SK-N-SH (cell line): ENCODE measurements at regions not wholly inside any gene's neighbourhood (a gene's known extent, or its start where the extent isn't known, plus 50 kb on each side); places are given as distances from the start of the nearest gene placed in this dataset.

Source experiments
- CTCF ChIA-PET: fragments of 300-600, 350-600 bp; formaldehyde crosslinking; extraction: SDS; loops from one replicate; lab custom pipeline; 2021; lab: Yijun Ruan, JAX
- POLR2A ChIA-PET: fragments of 350-600 bp; sonication (Branson Sonifier 250); formaldehyde crosslinking; extraction: SDS; loops from one replicate; lab custom pipeline; 2020; ENCODE audit warnings: antibody characterized with exemption, inconsistent platforms; lab: Yijun Ruan, JAX
- DNase-seq: peaks from one replicate; pipeline ENCODE4 v3.0.0; 2012
- H2AFZ ChIP-seq: fragments of 200-600 bp; sonication (generic); 2 replicates; pipeline ENCODE4 v1.8.1; 2016; ENCODE audit warnings: antibody characterized with exemption, mild to moderate bottlenecking, low read depth
- H3F3A ChIP-seq: fragments of 200-600 bp; sonication (generic); replicated peaks from 2 replicates; pipeline ENCODE3; 2016; ENCODE audit warnings: antibody characterized with exemption, mild to moderate bottlenecking; ENCODE audit not compliant: insufficient read depth
- H3K27ac ChIP-seq, 2 experiments: fragments of 200-500 bp in 1 of 2; fragments of 200-600 bp in 1 of 2; sonication (Bioruptor generic) in 1 of 2; sonication (generic), shearing (Covaris generic) in 1 of 2; 2 replicates each; pipeline versions ENCODE4 v1.5.1 to v1.6.1; 2014 to 2016; ENCODE audit warnings: low read depth in 2 of 2, inconsistent platforms in 1 of 2, low read length in 1 of 2, mild to moderate bottlenecking in 1 of 2, mixed read lengths in 1 of 2
- H3K27me3 ChIP-seq: fragments of 200-600 bp; sonication (generic), shearing (Covaris generic); 2 replicates; pipeline ENCODE4 v1.6.1; 2016; ENCODE audit warnings: mixed run types; ENCODE audit not compliant: insufficient read depth
- H3K36me3 ChIP-seq, 2 experiments: fragments of 200-500 bp in 1 of 2; fragments of 200-600 bp in 1 of 2; sonication (Bioruptor generic) in 1 of 2; sonication (generic) in 1 of 2; replicated peaks in 1 of 2; 2 replicates each; pipeline versions ENCODE3 to v1.5.1; 2014 to 2016; ENCODE audit warnings: low read length in 1 of 2, mild to moderate bottlenecking in 1 of 2; ENCODE audit not compliant: insufficient read depth in 2 of 2, control insufficient read depth in 1 of 2
- H3K4me1 ChIP-seq, 2 experiments: fragments of 200-500 bp in 1 of 2; fragments of 200-600 bp in 1 of 2; sonication (Bioruptor generic) in 1 of 2; sonication (generic), shearing (Covaris generic) in 1 of 2; 2 replicates each; pipeline versions ENCODE4 v1.5.1 to v1.6.1; 2014 to 2016; ENCODE audit warnings: low read depth in 1 of 2, low read length in 1 of 2, mixed run types in 1 of 2; ENCODE audit not compliant: insufficient read depth in 2 of 2, control insufficient read depth in 1 of 2
- H3K4me2 ChIP-seq: fragments of 200-600 bp; sonication (generic), shearing (Covaris generic); 2 replicates; pipeline ENCODE4 v1.6.1; 2017; ENCODE audit warnings: mixed run types
- H3K4me3 ChIP-seq, 2 experiments: fragments of 200-500 bp in 1 of 2; fragments of 200-600 bp in 1 of 2; sonication (Bioruptor generic) in 1 of 2; sonication (generic), shearing (Covaris generic) in 1 of 2; 2 replicates each; pipeline versions ENCODE4 v1.5.1 to v1.8.1; 2014 to 2016; ENCODE audit warnings: low read depth in 2 of 2, inconsistent platforms in 1 of 2, low read length in 1 of 2, mild to moderate bottlenecking in 1 of 2, mixed read lengths in 1 of 2, moderate library complexity in 1 of 2
- H3K79me2 ChIP-seq: fragments of 200-600 bp; sonication (generic); 2 replicates; pipeline ENCODE4 v1.8.1; 2017; ENCODE audit warnings: mild to moderate bottlenecking; ENCODE audit not compliant: insufficient read depth
- H3K9ac ChIP-seq: fragments of 200-600 bp; sonication (generic); 2 replicates; pipeline ENCODE4 v1.6.1; 2017; ENCODE audit warnings: mixed run types
- H3K9me2 ChIP-seq: fragments of 200-600 bp; sonication (generic); 2 replicates; pipeline ENCODE4 v1.6.1; 2017; ENCODE audit warnings: mixed run types
- H3K9me3 ChIP-seq: fragments of 200-600 bp; sonication (generic); 2 replicates; pipeline ENCODE4 v1.6.1; 2017; ENCODE audit warnings: mixed run types, mild to moderate bottlenecking, moderate library complexity
- H4K20me1 ChIP-seq: fragments of 200-600 bp; sonication (generic); 2 replicates; pipeline ENCODE4 v1.6.1; 2017; ENCODE audit warnings: mild to moderate bottlenecking, mixed run types; ENCODE audit not compliant: insufficient read depth
- CTCF ChIP-seq: fragments of 200-600 bp; sonication (generic); IDR thresholded peaks from 2 replicates; pipeline ENCODE4 v1.6.1; 2017; ENCODE audit warnings: antibody characterized with exemption, mild to moderate bottlenecking, moderate library complexity
- FOXJ3 ChIP-seq: sonication (generic); formaldehyde crosslinking; IDR thresholded peaks from 2 replicates; pipeline ENCODE4 v1.5.1; 2020; ENCODE audit warnings: mild to moderate bottlenecking, missing genetic modification reagents
- FOXM1 ChIP-seq: IDR thresholded peaks from 2 replicates; pipeline ENCODE4 v1.4.0; 2012; ENCODE audit warnings: low read depth, mild to moderate bottlenecking
- GABPA ChIP-seq: IDR thresholded peaks from 2 replicates; pipeline ENCODE4 v1.4.0; 2012; ENCODE audit warnings: low read depth, mild to moderate bottlenecking
- IRF3 ChIP-seq: fragments of 150-350 bp; IDR thresholded peaks from 2 replicates; pipeline ENCODE4 v1.6.1; 2016; ENCODE audit warnings: mild to moderate bottlenecking, low read depth, low read length
- JUND ChIP-seq: IDR thresholded peaks from 2 replicates; pipeline ENCODE4 v1.4.0; 2012
- NRF1 ChIP-seq: IDR thresholded peaks from 2 replicates; pipeline ENCODE4 v1.6.1; 2012; ENCODE audit warnings: low read depth, mild to moderate bottlenecking, low read length
- RCOR1 ChIP-seq: fragments of 150-350 bp; IDR thresholded peaks from 2 replicates; pipeline ENCODE4 v1.6.1; 2017; ENCODE audit warnings: antibody characterized with exemption, low read length
- RXRA ChIP-seq: IDR thresholded peaks from 2 replicates; pipeline ENCODE4 v1.4.0; 2012; ENCODE audit warnings: low read depth, mild to moderate bottlenecking, borderline replicate concordance
- SIN3A ChIP-seq: IDR thresholded peaks from 2 replicates; pipeline ENCODE4 v1.6.1; 2012; ENCODE audit warnings: low read depth, mild to moderate bottlenecking, low read length, moderate library complexity, borderline replicate concordance
- SMC3 ChIP-seq: IDR thresholded peaks from 2 replicates; pipeline ENCODE4 v1.6.1; 2012; ENCODE audit warnings: low read depth, low read length, improper control_type of control experiment
- TCF12 ChIP-seq: IDR thresholded peaks from 2 replicates; pipeline ENCODE4 v1.4.0; 2012
- YY1 ChIP-seq: IDR thresholded peaks from 2 replicates; pipeline ENCODE4 v1.4.0; 2012; ENCODE audit warnings: low read depth, mild to moderate bottlenecking
- WGBS: methylation state at CpG from one replicate; pipeline ENCODE4 v1.1.6; 2017; ENCODE audit warnings: low lambda C conversion rate; 5-methylcytosine and 5-hydroxymethylcytosine counted together
- TF ChIP-seq, protein P1 (sequence below): IDR thresholded peaks from 2 replicates; pipeline ENCODE4 v1.6.1; 2012; ENCODE audit warnings: mild to moderate bottlenecking, low read depth, low read length, moderate library complexity

DNA sequence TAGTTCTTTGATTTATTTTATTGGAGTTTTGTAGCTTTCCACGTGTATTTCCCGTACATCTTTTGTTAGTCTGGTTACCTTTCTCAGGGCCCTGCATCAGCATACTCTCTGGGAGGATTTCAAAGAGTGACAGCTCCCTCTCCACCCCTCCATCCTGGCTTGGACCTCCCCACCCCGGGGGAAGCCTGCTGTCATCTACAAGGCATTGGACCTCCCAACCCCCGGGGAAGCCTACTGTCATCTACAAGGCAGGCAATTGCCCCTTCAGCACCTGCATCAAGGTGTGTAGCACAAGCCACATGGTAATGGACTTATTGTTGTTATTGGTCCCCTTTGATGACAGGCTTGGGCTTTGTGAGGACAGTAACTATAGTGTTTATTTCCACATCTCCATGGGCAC is 390.1 kb downstream of the TCERG1L start:
- TF ChIP-seq SMC3 (no peak), IRF3 (no peak), RCOR1 (no peak), JUND (no peak), FOXJ3 (CRISPR knock-in tag) (no peak), GABPA (no peak), FOXM1 (no peak), SIN3A (no peak), TCF12 (no peak), RXRA (no peak), CTCF (no peak), YY1 (no peak), NRF1 (no peak)
- TF ChIP-seq, protein P1, sequence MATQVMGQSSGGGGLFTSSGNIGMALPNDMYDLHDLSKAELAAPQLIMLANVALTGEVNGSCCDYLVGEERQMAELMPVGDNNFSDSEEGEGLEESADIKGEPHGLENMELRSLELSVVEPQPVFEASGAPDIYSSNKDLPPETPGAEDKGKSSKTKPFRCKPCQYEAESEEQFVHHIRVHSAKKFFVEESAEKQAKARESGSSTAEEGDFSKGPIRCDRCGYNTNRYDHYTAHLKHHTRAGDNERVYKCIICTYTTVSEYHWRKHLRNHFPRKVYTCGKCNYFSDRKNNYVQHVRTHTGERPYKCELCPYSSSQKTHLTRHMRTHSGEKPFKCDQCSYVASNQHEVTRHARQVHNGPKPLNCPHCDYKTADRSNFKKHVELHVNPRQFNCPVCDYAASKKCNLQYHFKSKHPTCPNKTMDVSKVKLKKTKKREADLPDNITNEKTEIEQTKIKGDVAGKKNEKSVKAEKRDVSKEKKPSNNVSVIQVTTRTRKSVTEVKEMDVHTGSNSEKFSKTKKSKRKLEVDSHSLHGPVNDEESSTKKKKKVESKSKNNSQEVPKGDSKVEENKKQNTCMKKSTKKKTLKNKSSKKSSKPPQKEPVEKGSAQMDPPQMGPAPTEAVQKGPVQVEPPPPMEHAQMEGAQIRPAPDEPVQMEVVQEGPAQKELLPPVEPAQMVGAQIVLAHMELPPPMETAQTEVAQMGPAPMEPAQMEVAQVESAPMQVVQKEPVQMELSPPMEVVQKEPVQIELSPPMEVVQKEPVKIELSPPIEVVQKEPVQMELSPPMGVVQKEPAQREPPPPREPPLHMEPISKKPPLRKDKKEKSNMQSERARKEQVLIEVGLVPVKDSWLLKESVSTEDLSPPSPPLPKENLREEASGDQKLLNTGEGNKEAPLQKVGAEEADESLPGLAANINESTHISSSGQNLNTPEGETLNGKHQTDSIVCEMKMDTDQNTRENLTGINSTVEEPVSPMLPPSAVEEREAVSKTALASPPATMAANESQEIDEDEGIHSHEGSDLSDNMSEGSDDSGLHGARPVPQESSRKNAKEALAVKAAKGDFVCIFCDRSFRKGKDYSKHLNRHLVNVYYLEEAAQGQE, result no peak
- H3F3A ChIP-seq, result peaks cover 4% of the 10 kb centered on the region
- H3K4me2 ChIP-seq, result no peak overlapping the region
- POLR2A ChIA-PET, result no interaction called here
- no peaks in the 10 kb centered on the region for H3K79me2 ChIP-seq
- H3K27ac ChIP-seq, result no peak overlapping the region
- DNase-seq, result no peak
- H3K9me2 ChIP-seq, result no peaks in the 10 kb centered on the region
- 5% methylated on average over 4 of the region's 4 CpGs for WGBS
- no peak overlapping the region for H3K9ac ChIP-seq
- H3K9me3 ChIP-seq, result no peaks in the 10 kb centered on the region; the same call in 1 of the 2 replicates
- no peaks in the 10 kb centered on the region for H3K4me1 ChIP-seq
- no peaks in the 10 kb centered on the region for H3K36me3 ChIP-seq
- H4K20me1 ChIP-seq, result no peaks in the 10 kb centered on the region
- H3K27me3 ChIP-seq, result no peaks in the 10 kb centered on the region
- CTCF ChIA-PET, result interaction anchor here (0.9 kb wide), 1 partner anchor 10 kb away, joined by 4 read pairs; no protein-coding TSS in a partner anchor
- H2AFZ ChIP-seq, result no peak overlapping the region
- no peak overlapping the region for H3K4me3 ChIP-seq
